B cell (primary cell): ENCODE measurements at regions not wholly inside any gene's neighbourhood (a gene's known extent, or its start where the extent isn't known, plus 50 kb on each side); places are given as distances from the start of the nearest gene placed in this dataset.

Experiments used
- ATAC-seq: fragments of 200-7000 bp; cut with Tn5 transposase; one replicate; pipeline ENCODE4 v1.10.0; 2021; ENCODE audit warnings: low read depth, mild to moderate bottlenecking, moderate number of reproducible peaks, moderate library complexity
- CTCF ChIA-PET: fragments of 350-600 bp; sonication (Branson Sonifier 250); formaldehyde crosslinking; loops from one replicate; lab custom pipeline; 2021; ENCODE audit warnings: antibody characterized with exemption, inconsistent platforms; lab: Charles Lee
- POLR2A ChIA-PET: fragments of 350-600 bp; sonication (Branson Sonifier 250); formaldehyde crosslinking; loops from one replicate; lab custom pipeline; 2021; ENCODE audit warnings: antibody characterized with exemption; lab: Charles Lee
- DNase-seq: peaks from one replicate; pipeline ENCODE4 v3.0.0; 2013
- H2AFZ ChIP-seq: 2 replicates; pipeline ENCODE4 v1.6.1; 2012; ENCODE audit warnings: mild to moderate bottlenecking, low read depth, low read length; ENCODE audit not compliant: insufficient read depth, poor library complexity, severe bottlenecking
- H3K27ac ChIP-seq, 2 donors: 1 replicate in 1 of 2; 2 replicates in 1 of 2; pipeline ENCODE4 v1.5.1; 2012 to 2013; ENCODE audit warnings: low read length in 2 of 2, mild to moderate bottlenecking in 2 of 2, moderate library complexity in 1 of 2
- H3K27me3 ChIP-seq, 4 experiments: fragments of 200-600 bp in 1 of 4; sonication (generic) in 1 of 4; replicated peaks in 1 of 4; 1 replicate in 2 of 4; 2 replicates in 2 of 4; pipeline versions ENCODE4 v1.6.1 to v1.7.0; 2013 to 2016; ENCODE audit warnings: low read length in 3 of 4, mild to moderate bottlenecking in 2 of 4, mixed read lengths in 1 of 4, moderate library complexity in 1 of 4; ENCODE audit not compliant: insufficient read depth in 4 of 4, control insufficient read depth in 3 of 4; ENCODE audit errors: control extremely low read depth in 1 of 4
- H3K36me3 ChIP-seq, 2 experiments: replicated peaks in 1 of 2; 1 replicate in 1 of 2; 2 replicates in 1 of 2; pipeline versions ENCODE4 v1.6.1 to v1.7.1; 2013; ENCODE audit warnings: low read length in 1 of 2; ENCODE audit not compliant: insufficient read depth in 2 of 2, control insufficient read depth in 1 of 2; ENCODE audit errors: control extremely low read depth in 1 of 2, extremely low read depth in 1 of 2
- H3K4me1 ChIP-seq, 2 donors: fragments of 200-600 bp in 1 of 2; sonication (generic) in 1 of 2; 1 replicate in 1 of 2; 2 replicates in 1 of 2; pipeline versions ENCODE4 v1.5.1 to v1.6.1; 2013 to 2017; ENCODE audit warnings: low read length in 2 of 2; ENCODE audit not compliant: control insufficient read depth in 2 of 2, insufficient read depth in 2 of 2
- H3K4me2 ChIP-seq: replicated peaks from 2 replicates; pipeline ENCODE3; 2012; ENCODE audit warnings: mild to moderate bottlenecking, low read depth, low read length; ENCODE audit not compliant: poor library complexity, severe bottlenecking
- H3K4me3 ChIP-seq, 5 experiments: fragments of 200-600 bp in 1 of 5; sonication (generic) in 1 of 5; 1 replicate in 3 of 5; 2 replicates in 2 of 5; pipeline versions ENCODE4 v1.5.1 to v1.7.0; 2011 to 2016; ENCODE audit warnings: low read length in 4 of 5, mild to moderate bottlenecking in 4 of 5, low read depth in 2 of 5, control low read depth in 1 of 5, moderate library complexity in 1 of 5; ENCODE audit not compliant: insufficient read depth in 1 of 5; ENCODE audit errors: control extremely low read depth in 1 of 5, extremely low read depth in 1 of 5
- H3K79me2 ChIP-seq: fragments of 200-600 bp; sonication (generic); one replicate; pipeline ENCODE4 v1.6.0; 2016; ENCODE audit warnings: low read length; ENCODE audit not compliant: control insufficient read depth, insufficient read depth
- H3K9ac ChIP-seq: fragments of 200-600 bp; sonication (generic); 2 replicates; pipeline ENCODE4 v1.6.1; 2017; ENCODE audit warnings: mild to moderate bottlenecking, low read length, moderate library complexity
- H3K9me3 ChIP-seq, 3 donors: one replicate each; pipeline versions ENCODE4 v1.6.1 to v1.7.1; 2013; ENCODE audit warnings: low read length in 2 of 3; ENCODE audit not compliant: control insufficient read depth in 2 of 3, insufficient read depth in 1 of 3; ENCODE audit errors: control extremely low read depth in 1 of 3
- H4K20me1 ChIP-seq: 2 replicates; pipeline ENCODE4 v1.6.0; 2012; ENCODE audit warnings: mild to moderate bottlenecking, low read length; ENCODE audit not compliant: insufficient read depth, control insufficient read depth, poor library complexity, severe bottlenecking
- H3K27ac Mint-ChIP-seq: one replicate; pipeline ENCODE4 v1.8.0; 2021; ENCODE audit warnings: mixed read lengths
- H3K27me3 Mint-ChIP-seq: one replicate; pipeline ENCODE4 v1.8.0; 2021; ENCODE audit warnings: mixed read lengths
- H3K4me1 Mint-ChIP-seq: one replicate; pipeline ENCODE4 v1.8.0; 2021; ENCODE audit warnings: mixed read lengths
- H3K4me3 Mint-ChIP-seq: one replicate; pipeline ENCODE4 v1.8.0; 2021; ENCODE audit warnings: mixed read lengths
- H3K9me3 Mint-ChIP-seq: one replicate; pipeline ENCODE4 v1.8.0; 2022; ENCODE audit warnings: mixed read lengths; ENCODE audit not compliant: insufficient read depth
- CTCF ChIP-seq: fragments of 200-600 bp; IDR thresholded peaks from one replicate; pipeline ENCODE4 v1.8.0; 2022; ENCODE audit warnings: antibody characterized with exemption, mild to moderate bottlenecking
- EZH2 ChIP-seq: IDR thresholded peaks from 2 replicates; pipeline ENCODE4 v1.6.1; 2012; ENCODE audit warnings: borderline replicate concordance, low read depth, mild to moderate bottlenecking, moderate library complexity, low read length; ENCODE audit not compliant: insufficient read depth, poor library complexity, severe bottlenecking
- WGBS: methylation state at CpG from one replicate; pipeline ENCODE4 v1.1.5; 2013; ENCODE audit warnings: missing lambda C conversion rate; ENCODE audit not compliant: insufficient coverage; 5-methylcytosine and 5-hydroxymethylcytosine counted together
- intact Hi-C: fragments of 100-400 bp; cut with micrococcal nuclease; formaldehyde crosslinking; loops from one replicate; pipeline ENCODE4 v1.10.0; 2022

- no peaks in the 10 kb centered on the region for H3K79me2 ChIP-seq
- H3K27me3 Mint-ChIP-seq, result no peaks in the 10 kb centered on the region
- H3K4me2 ChIP-seq, result no peak overlapping the region
- no peaks in the 10 kb centered on the region for H4K20me1 ChIP-seq
- no peak overlapping the region for H3K27ac ChIP-seq
- no peak overlapping the region for H3K4me3 ChIP-seq
- no peak overlapping the region for H2AFZ ChIP-seq
- TF ChIP-seq CTCF (no peak), EZH2 (no peak)
- no peaks in the 10 kb centered on the region for H3K27me3 ChIP-seq
- H3K4me1 Mint-ChIP-seq, result no peaks in the 10 kb centered on the region
- WGBS, result 76% methylated on average over 2 of the region's 2 CpGs
- no peaks in the 10 kb centered on the region for H3K36me3 ChIP-seq
- DNase-seq (no peak), ATAC-seq (no peak)
- POLR2A ChIA-PET, result no interaction called here
- no peak overlapping the region for H3K27ac Mint-ChIP-seq
- no peak overlapping the region for H3K4me3 Mint-ChIP-seq
- H3K9me3 ChIP-seq, result peaks cover 0 to 4% (median 0%) of the 10 kb centered on the region in 3 donors
- no peak overlapping the region for H3K9ac ChIP-seq
- H3K4me1 ChIP-seq, result no peaks in the 10 kb centered on the region
- CTCF ChIA-PET, result no interaction called here
- intact Hi-C loops, result no loop called here
- H3K9me3 Mint-ChIP-seq, result no peaks in the 10 kb centered on the region
Measured at GRCh38 chr13:86946734-86947133, 724.4 kb upstream of the SLITRK5 start.

GRCh38 chr13:86954341-86954740 is 716.8 kb upstream of the SLITRK5 start:
- Mint-ChIP-seq H3K27me3 (no peaks in the 10 kb centered on the region), H3K9me3 (peaks cover 3% of the 10 kb centered on the region), H3K4me1 (no peaks in the 10 kb centered on the region), H3K27ac (no peak overlapping the region), H3K4me3 (no peak overlapping the region)
- no peak for DNase-seq
- Histone ChIP-seq H3K9me3 (peaks cover 1 to 3% (median 2%) of the 10 kb centered on the region in 3 donors), H3K27ac (no peak overlapping the region), H3K4me2 (no peak overlapping the region), H3K4me3 (no peak overlapping the region), H3K27me3 (no peaks in the 10 kb centered on the region), H3K9ac (no peak overlapping the region), H3K79me2 (no peaks in the 10 kb centered on the region), H2AFZ (no peak overlapping the region), H3K36me3 (no peaks in the 10 kb centered on the region), H4K20me1 (no peaks in the 10 kb centered on the region), H3K4me1 (no peaks in the 10 kb centered on the region)
- ChIA-PET CTCF (no interaction called here), POLR2A (no interaction called here)
- intact Hi-C loops, result no loop called here
- ATAC-seq, result no peak
- no CpG with 5 or more reads among the region's 1 CpG for WGBS
- TF ChIP-seq EZH2 (no peak), CTCF (no peak)
